Motor neuron (in vitro differentiated cells): ENCODE measurements at regions not wholly inside any gene's neighbourhood (a gene's known extent, or its start where the extent isn't known, plus 50 kb on each side); places are given as distances from the start of the nearest gene placed in this dataset.

Experiments used
- ATAC-seq, 8 experiments: fragments of 200-7000 bp; cut with Tn5 transposase; replicated peaks in 6 of 8; 2 replicates each; pipeline ENCODE4 v1.8.0; 2021; ENCODE audit warnings: mild to moderate bottlenecking in 8 of 8, moderate library complexity in 8 of 8
- H3K27ac ChIP-seq, 2 donors: fragments of 250-450 bp; sonication (Bioruptor Pico); 2 replicates each; pipeline ENCODE4 v1.9.0; 2021; ENCODE audit warnings: antibody characterized with exemption in 2 of 2, mild to moderate bottlenecking in 2 of 2, moderate library complexity in 1 of 2
- H3K4me1 ChIP-seq, 2 donors: fragments of 250-450 bp; sonication (Bioruptor Pico); replicated peaks in 1 of 2; 2 replicates each; pipeline ENCODE4 v1.6.1; 2021; ENCODE audit warnings: antibody characterized with exemption in 2 of 2, mild to moderate bottlenecking in 2 of 2, moderate library complexity in 1 of 2
- H3K4me3 ChIP-seq, 5 donors: fragments of 250-450 bp; sonication (Bioruptor Pico); 2 replicates each; pipeline ENCODE4 v1.9.0; 2021; ENCODE audit warnings: antibody characterized with exemption in 5 of 5, mild to moderate bottlenecking in 5 of 5, moderate library complexity in 4 of 5
- WGBS, 10 experiments: fragments of 450-650 bp; shearing (Covaris generic); methylation state at CpG; one replicate each; pipeline ENCODE4 v1.0.0; 2022; 5-methylcytosine and 5-hydroxymethylcytosine counted together
- in situ Hi-C, 9 experiments: fragments of 400-800 bp; cut with MboI; loops; one replicate each; pipeline ENCODE4 v1.15.0; 2021; ENCODE audit warnings: low sequenced_read_pairs in 9 of 9, low pct_unique_long_range_greater_than_20kb in 2 of 9; ENCODE audit not compliant: unreplicated experiment in 9 of 9

GRCh38 chr14:99081156-99081765 lies 190.7 kb downstream of the BCL11B start:
- Histone ChIP-seq H3K4me1 (no peaks in the 10 kb centered on the region), H3K27ac (no peak overlapping the region), H3K4me3 (no peak overlapping the region)
- 52 to 89% (median 82%) methylated on average over 1 to 7 of the region's 9 CpGs; no CpG with 5 or more reads in 1 of the 10 experiments for WGBS, 10 experiments
- in situ Hi-C loops = no loop called here
- no peak for ATAC-seq

DNA sequence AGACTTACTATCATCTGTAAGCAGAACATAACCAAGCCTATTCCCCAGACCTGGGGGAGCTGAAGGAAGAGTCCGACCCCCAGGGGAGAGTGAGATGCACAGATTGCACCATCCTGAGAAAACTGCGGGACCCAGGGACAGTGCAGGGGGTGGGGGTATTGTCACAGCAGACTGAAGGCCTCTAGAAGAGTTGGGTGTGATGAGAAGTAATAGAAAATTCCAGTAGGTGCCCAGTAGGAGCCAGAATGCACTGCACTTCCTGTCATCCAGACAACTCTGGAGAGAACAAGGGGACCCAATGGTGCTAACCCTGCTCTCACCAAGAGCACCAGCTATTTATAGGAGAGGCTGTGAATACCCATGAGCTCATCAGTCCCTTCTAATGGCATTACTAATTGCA lies 190.1 kb downstream of the BCL11B start:
- H3K27ac ChIP-seq = no peak overlapping the region
- no peak for ATAC-seq
- WGBS, 10 experiments = 20 to 67% methylated on average over 1 of the region's 2 CpGs; no CpG with 5 or more reads in 8 of the 10 experiments
- no peaks in the 10 kb centered on the region for H3K4me1 ChIP-seq
- in situ Hi-C loops = no loop called here
- no peak overlapping the region for H3K4me3 ChIP-seq

- H3K4me1 ChIP-seq = peaks cover 7 to 9% of the 10 kb centered on the region in 2 donors
- no peak overlapping the region for H3K4me3 ChIP-seq
- ATAC-seq = peak in 3 of 8 experiments; percentile 23 to 44 (median 26)
- WGBS, 10 experiments = 0 to 100% (median 52%) methylated on average over 1 to 10 of the region's 17 CpGs
- H3K27ac ChIP-seq = no peak overlapping the region
- in situ Hi-C loops = no loop called here
These were observed 178.2 kb downstream of the BCL11B start for GRCh38 chr14:99093532-99094517.

DNA sequence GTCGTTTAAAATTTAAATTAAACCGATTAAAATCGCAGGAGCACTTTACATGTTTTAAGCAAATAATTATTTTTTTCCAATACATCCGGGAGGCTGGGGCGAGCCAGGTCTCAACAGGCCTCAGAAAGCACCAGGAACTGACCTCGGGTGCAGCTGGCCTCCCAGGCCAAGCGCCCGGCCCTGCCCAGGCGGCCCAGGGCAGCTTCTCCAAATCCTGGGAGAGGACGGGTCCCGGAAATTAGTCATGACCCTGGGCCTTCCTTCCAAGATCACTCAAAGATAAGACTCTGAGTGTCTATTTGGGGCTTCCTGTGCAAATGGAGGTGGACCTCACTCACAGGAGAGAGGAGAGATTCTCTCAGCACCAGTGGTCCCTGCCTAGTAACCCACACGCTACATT lies 177.1 kb downstream of the BCL11B start:
- ATAC-seq = no peak
- Histone ChIP-seq H3K4me3 (no peak overlapping the region), H3K27ac (no peak overlapping the region), H3K4me1 (peaks cover 7 to 9% of the 10 kb centered on the region in 2 donors)
- WGBS, 10 experiments = 60 to 100% (median 87%) methylated on average over 1 to 10 of the region's 12 CpGs; no CpG with 5 or more reads in 1 of the 10 experiments
- in situ Hi-C loops = no loop called here

DNA sequence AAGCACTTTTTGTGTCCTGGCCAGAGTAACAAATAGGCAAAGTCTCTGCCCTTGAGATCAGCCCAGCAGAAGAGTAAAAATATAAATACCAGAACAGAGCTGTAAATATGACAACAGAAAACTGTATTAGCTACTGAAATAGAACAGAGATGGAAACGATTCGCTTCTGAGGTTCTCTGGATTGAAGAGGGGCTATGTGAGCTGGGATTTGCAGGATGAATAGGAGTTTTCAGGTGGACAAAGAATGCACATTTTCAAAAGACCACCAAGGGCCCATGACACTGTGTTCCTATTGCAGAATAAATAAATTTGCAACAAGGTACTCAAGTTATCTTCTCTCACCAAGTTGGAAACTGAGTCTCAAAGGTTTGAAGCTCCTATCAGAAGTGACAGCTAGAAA lies 176.6 kb downstream of the BCL11B start:
- Histone ChIP-seq H3K4me3 (no peak overlapping the region), H3K4me1 (peaks cover 7 to 12% of the 10 kb centered on the region in 2 donors), H3K27ac (no peak overlapping the region)
- no peak for ATAC-seq
- WGBS, 10 experiments = 50 to 100% (median 92%) methylated on average over 2 of the region's 2 CpGs; no CpG with 5 or more reads in 5 of the 10 experiments
- in situ Hi-C loops = no loop called here

DNA sequence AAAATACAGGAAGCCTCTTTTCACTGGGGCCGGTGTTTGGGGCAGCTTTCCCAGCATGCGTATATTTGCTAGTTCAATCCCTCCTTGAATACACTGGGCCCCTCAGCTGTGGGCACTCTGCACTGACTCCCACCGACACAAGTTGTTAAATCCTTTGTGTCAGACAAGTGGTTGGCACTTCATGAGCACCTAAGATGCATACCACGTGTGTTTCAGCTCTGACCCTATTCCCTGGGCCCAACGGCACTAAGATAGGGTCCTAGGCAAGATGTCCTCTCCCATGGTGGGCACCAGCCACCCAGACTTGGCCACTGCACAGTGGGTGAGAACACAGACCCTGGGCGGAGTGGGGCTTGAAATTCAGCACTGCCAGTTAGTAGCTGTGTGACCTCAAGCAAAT lies 173.8 kb downstream of the BCL11B start:
- Histone ChIP-seq H3K4me3 (no peak overlapping the region), H3K4me1 (peaks cover 14 to 22% of the 10 kb centered on the region in 2 donors), H3K27ac (no peak overlapping the region)
- 36 to 100% (median 70%) methylated on average over 1 to 6 of the region's 6 CpGs; no CpG with 5 or more reads in 2 of the 10 experiments for WGBS, 10 experiments
- in situ Hi-C loops = no loop called here
- no peak for ATAC-seq

GRCh38 chr14:99099051-99099787 lies 172.8 kb downstream of the BCL11B start:
- peaks cover 7 to 13% of the 10 kb centered on the region in 2 donors for H3K4me1 ChIP-seq
- ATAC-seq = no peak
- no peak overlapping the region for H3K4me3 ChIP-seq
- in situ Hi-C loops = no loop called here
- WGBS, 10 experiments = 0 to 100% (median 80%) methylated on average over 1 to 10 of the region's 16 CpGs; no CpG with 5 or more reads in 3 of the 10 experiments
- H3K27ac ChIP-seq = no peak overlapping the region

GRCh38 chr14:99100497-99101270 lies 171.3 kb downstream of the BCL11B start:
- Histone ChIP-seq H3K4me1 (peaks cover 7 to 13% of the 10 kb centered on the region in 2 donors), H3K27ac (no peak overlapping the region), H3K4me3 (no peak overlapping the region)
- in situ Hi-C loops = no loop called here
- 20 to 100% (median 40%) methylated on average over 1 to 6 of the region's 10 CpGs; no CpG with 5 or more reads in 3 of the 10 experiments for WGBS, 10 experiments
- peak in 3 of 8 experiments; percentile 17 to 88 (median 86) for ATAC-seq

GRCh38 chr14:99101855-99102461 lies 170.0 kb downstream of the BCL11B start:
- Histone ChIP-seq H3K27ac (no peak overlapping the region), H3K4me3 (no peak overlapping the region), H3K4me1 (peaks cover 7 to 13% of the 10 kb centered on the region in 2 donors)
- WGBS, 10 experiments = 8 to 100% (median 64%) methylated on average over 1 to 5 of the region's 6 CpGs; no CpG with 5 or more reads in 1 of the 10 experiments
- ATAC-seq = peak in 2 of 8 experiments; percentile 25 to 43
- in situ Hi-C loops = no loop called here

- no peak overlapping the region for H3K27ac ChIP-seq
- 29 to 98% (median 93%) methylated on average over 3 to 8 of the region's 9 CpGs; no CpG with 5 or more reads in 1 of the 10 experiments for WGBS, 10 experiments
- H3K4me1 ChIP-seq = no peaks in the 10 kb centered on the region
- no peak for ATAC-seq
- in situ Hi-C loops = no loop called here
- H3K4me3 ChIP-seq = no peak overlapping the region
These were observed 155.2 kb downstream of the BCL11B start for GRCh38 chr14:99116741-99117295.

- ATAC-seq = no peak
- no peak overlapping the region for H3K4me3 ChIP-seq
- WGBS, 10 experiments = 10 to 100% (median 71%) methylated on average over 2 to 9 of the region's 11 CpGs; no CpG with 5 or more reads in 4 of the 10 experiments
- H3K27ac ChIP-seq = no peak overlapping the region
- H3K4me1 ChIP-seq = no peaks in the 10 kb centered on the region
- in situ Hi-C loops = no loop called here
These were observed 154.3 kb downstream of the BCL11B start for GRCh38 chr14:99117671-99118045.
